NCI-H2196 treated with DMSO at 0.1 percent for 48 hours (cell line): ENCODE measurements at regions not wholly inside any gene's neighbourhood (a gene's known extent, or its start where the extent isn't known, plus 50 kb on each side); places are given as distances from the start of the nearest gene placed in this dataset.

ENCODE experiments used
- DNase-seq: peaks from one replicate; lab custom pipeline; 2025; ENCODE audit not compliant: unreplicated experiment; lab: John Stamatoyannopoulos, UW

- no peak for DNase-seq
These were observed 211.5 kb upstream of the C14orf180 start for GRCh38 chr14:104367866-104368750.

GRCh38 chr14:104368751-104369100, 210.8 kb upstream of the C14orf180 start:
- DNase-seq = no peak

GRCh38 chr14:104369208-104369607, 210.4 kb upstream of the C14orf180 start:
- no peak for DNase-seq

GRCh38 chr14:104370256-104370870, 209.2 kb upstream of the C14orf180 start:
- DNase-seq = no peak

- DNase-seq = no peak
These were observed 208.5 kb upstream of the C14orf180 start for GRCh38 chr14:104371031-104371430.

- no peak for DNase-seq
These were observed 207.6 kb upstream of the C14orf180 start for GRCh38 chr14:104371917-104372316.

- no peak for DNase-seq
These were observed 207.0 kb upstream of the C14orf180 start for GRCh38 chr14:104372390-104373054.

GRCh38 chr14:104373055-104373854, 206.3 kb upstream of the C14orf180 start:
- DNase-seq = no peak

GRCh38 chr14:104373855-104374717, 205.5 kb upstream of the C14orf180 start:
- no peak for DNase-seq

- no peak for DNase-seq
These were observed 204.9 kb upstream of the C14orf180 start for GRCh38 chr14:104374718-104375080.

GRCh38 chr14:104375551-104376201, 203.9 kb upstream of the C14orf180 start:
- no peak for DNase-seq

- no peak for DNase-seq
These were observed 203.1 kb upstream of the C14orf180 start for GRCh38 chr14:104376202-104377140.

- no peak for DNase-seq
These were observed 202.3 kb upstream of the C14orf180 start for GRCh38 chr14:104377256-104377655.

- DNase-seq = no peak
These were observed 200.9 kb upstream of the C14orf180 start for GRCh38 chr14:104378698-104379113.

- DNase-seq = no peak
These were observed 197.0 kb upstream of the C14orf180 start for GRCh38 chr14:104382361-104383087.

GRCh38 chr14:104383088-104383995, 196.2 kb upstream of the C14orf180 start:
- DNase-seq = no peak
